Transverse colon (tissue), 4 donors: ENCODE measurements at regions not wholly inside any gene's neighbourhood (a gene's known extent, or its start where the extent isn't known, plus 50 kb on each side); places are given as distances from the start of the nearest gene placed in this dataset.
"Not testable (repeated sequence)": the region's sequence is repeated elsewhere in the genome, so short reads cannot be mapped to it uniquely, and the experiment has no call there.

Experiments
- DNase-seq: peaks from one replicate; pipeline ENCODE4 v3.0.0-alpha.2; 2019
- H3K27ac ChIP-seq, 4 donors: fragments of 200-600 bp; sonication (generic); 2 replicates each; pipeline ENCODE4 v1.5.1; 2016 to 2018; ENCODE audit warnings: inconsistent platforms in 4 of 4
- H3K27me3 ChIP-seq: fragments of 200-600 bp; sonication (generic); 2 replicates; pipeline ENCODE4 v1.5.1; 2017; ENCODE audit warnings: inconsistent platforms
- H3K36me3 ChIP-seq, 4 donors: fragments of 200-600 bp; sonication (generic); 2 replicates each; pipeline ENCODE4 v1.5.1; 2017 to 2019; ENCODE audit warnings: inconsistent platforms in 4 of 4
- H3K4me1 ChIP-seq, 4 donors: fragments of 200-600 bp; sonication (generic); 2 replicates each; pipeline ENCODE4 v1.5.1; 2017 to 2020; ENCODE audit warnings: inconsistent platforms in 4 of 4
- H3K4me3 ChIP-seq, 4 donors: fragments of 200-600 bp; sonication (generic); 1 replicate in 1 of 4; 2 replicates in 3 of 4; pipeline versions ENCODE4 v1.5.1 to v1.6.1; 2017 to 2019; ENCODE audit warnings: inconsistent platforms in 4 of 4
- H3K9me3 ChIP-seq, 2 donors: fragments of 200-600 bp; sonication (generic); 2 replicates each; pipeline ENCODE4 v1.5.1; 2017 to 2019; ENCODE audit warnings: inconsistent platforms in 2 of 2
- CTCF ChIP-seq, 5 experiments: fragments of 200-600 bp in 3 of 5; fragments of 450-650 bp in 2 of 5; sonication (generic) in 3 of 5; IDR thresholded peaks; 1 replicate in 2 of 5; 2 replicates in 3 of 5; pipeline ENCODE4 v1.5.1; 2016 to 2017; ENCODE audit warnings: antibody characterized with exemption in 5 of 5, inconsistent platforms in 3 of 5, mild to moderate bottlenecking in 2 of 5, moderate library complexity in 1 of 5
- EP300 ChIP-seq: sonication (generic); formaldehyde crosslinking; IDR thresholded peaks from one replicate; pipeline ENCODE4 v1.6.1; 2017; ENCODE audit warnings: antibody characterized with exemption, low read depth
- POLR2A ChIP-seq: fragments of 450-650 bp; IDR thresholded peaks from one replicate; pipeline ENCODE4 v1.6.1; 2016; ENCODE audit warnings: antibody characterized with exemption, mild to moderate bottlenecking, moderate library complexity
- POLR2AphosphoS5 ChIP-seq, 3 donors: sonication (generic); formaldehyde crosslinking; IDR thresholded peaks; one replicate each; pipeline ENCODE4 v1.6.1; 2016; ENCODE audit warnings: antibody characterized with exemption in 3 of 3
- WGBS, 2 donors: methylation state at CpG; one replicate each; pipeline ENCODE4 v1.1.5; 2018; ENCODE audit warnings: low coverage in 1 of 2; 5-methylcytosine and 5-hydroxymethylcytosine counted together
- in situ Hi-C, 4 donors: fragments of 200-750 bp; cut with MboI; loops; one replicate each; pipeline versions ENCODE4 v1.15.0 to v1.15.1; 2017; ENCODE audit warnings: low sequenced_read_pairs in 3 of 4, low pct_ligation_motif_present in 1 of 4, low pct_unique_long_range_greater_than_20kb in 1 of 4
- intact Hi-C: fragments of 100-400 bp; cut with DNase I; formaldehyde crosslinking; loops from one replicate; pipeline ENCODE4 v1.15.1; 2023; ENCODE audit warnings: low total_unique reads

- intact Hi-C loops: loop anchor here (5.0 kb wide), 1 partner anchor 41 kb away; no protein-coding TSS in a partner anchor
- TF ChIP-seq POLR2AphosphoS5 (IDR thresholded peaks at IDR 0.05) (no peak), CTCF (IDR thresholded peaks at IDR 0.05) (no peak), EP300 (no peak), POLR2A (no peak)
- DNase-seq: no peak
- Histone ChIP-seq H3K4me3 (no peak overlapping the region), H3K9me3 (no peaks in the 10 kb centered on the region), H3K36me3 (no peaks in the 10 kb centered on the region), H3K4me1 (no peaks in the 10 kb centered on the region), H3K27me3 (no peaks in the 10 kb centered on the region), H3K27ac (no peak overlapping the region)
- 76 to 86% methylated on average over 3 to 7 of the region's 7 CpGs for WGBS, 2 donors
- in situ Hi-C loops: no loop called here
Observed at GRCh38 chr9:38125889-38126288, 56.9 kb upstream of the SHB start.

DNA sequence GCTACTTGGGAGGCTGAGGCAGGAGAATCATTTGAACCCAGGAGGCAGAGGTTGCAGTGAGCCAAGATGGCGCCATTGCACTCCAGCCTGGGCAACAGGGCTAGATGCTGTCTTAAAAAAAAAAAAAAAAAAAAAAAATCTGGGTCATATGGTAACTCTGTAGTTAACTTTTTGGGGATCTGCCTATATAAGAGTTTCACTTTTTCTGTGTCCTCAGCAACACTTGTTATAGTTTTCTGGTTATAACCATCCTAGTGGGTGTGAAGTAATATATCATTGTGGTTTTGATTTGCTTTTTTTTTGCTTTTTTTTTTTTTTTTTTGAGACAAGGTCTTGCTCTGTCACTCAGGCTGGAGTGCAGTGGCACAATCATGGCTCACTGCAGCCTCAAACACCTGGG, 54.3 kb upstream of the SHB start:
- H3K27me3 ChIP-seq, DNase-seq, H3K4me3 ChIP-seq, H3K27ac ChIP-seq, intact Hi-C loops, H3K4me1 ChIP-seq, H3K36me3 ChIP-seq, H3K9me3 ChIP-seq: not testable (repeated sequence)
- 83% methylated on average over 1 of the region's 1 CpG; no CpG with 5 or more reads in 1 of the 2 donors for WGBS, 2 donors
- in situ Hi-C loops: loop anchor here in 1 of 4 donors (25.0 kb wide), 1 partner anchor 89 kb away; no protein-coding TSS in a partner anchor

DNA sequence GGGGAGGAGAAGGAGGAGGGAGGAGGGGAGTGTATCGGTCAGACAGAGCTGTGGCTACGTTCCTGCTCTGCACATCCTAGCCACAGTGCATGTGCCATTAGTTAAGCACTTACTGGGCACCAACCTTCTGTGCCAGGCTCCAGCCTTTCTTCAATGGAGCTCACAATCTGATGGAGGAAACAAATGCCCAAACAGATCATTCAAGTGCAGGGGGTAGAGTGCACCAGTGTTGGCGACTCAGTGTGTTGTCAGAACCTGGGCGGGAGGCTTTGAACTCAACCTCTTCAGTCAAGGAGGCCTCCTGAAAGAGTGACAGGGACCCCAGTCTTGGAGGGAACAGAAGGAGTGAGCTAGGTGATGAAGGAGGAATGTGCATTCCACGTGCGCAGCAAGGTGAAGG, 51.9 kb upstream of the SHB start:
- intact Hi-C loops: no loop called here
- Histone ChIP-seq H3K36me3 (no peaks in the 10 kb centered on the region), H3K27me3 (no peaks in the 10 kb centered on the region), H3K27ac (no peak overlapping the region), H3K4me3 (no peak overlapping the region), H3K4me1 (no peaks in the 10 kb centered on the region), H3K9me3 (no peaks in the 10 kb centered on the region)
- WGBS, 2 donors: 88 to 96% methylated on average over 2 to 6 of the region's 6 CpGs
- in situ Hi-C loops: loop anchor here in 1 of 4 donors (25.0 kb wide), 1 partner anchor 91 kb away; no protein-coding TSS in a partner anchor
- TF ChIP-seq EP300 (no peak), POLR2AphosphoS5 (IDR thresholded peaks at IDR 0.05) (no peak), POLR2A (no peak), CTCF (IDR thresholded peaks at IDR 0.05) (no peak)
- no peak for DNase-seq

- no peak for DNase-seq
- Histone ChIP-seq H3K9me3 (no peaks in the 10 kb centered on the region), H3K4me3 (no peak overlapping the region), H3K36me3 (no peaks in the 10 kb centered on the region), H3K4me1 (no peaks in the 10 kb centered on the region), H3K27me3 (no peaks in the 10 kb centered on the region), H3K27ac (no peak overlapping the region)
- intact Hi-C loops (no loop called here), in situ Hi-C loops (loop anchor here in 1 of 4 donors (25.0 kb wide), 1 partner anchor 93 kb away; no protein-coding TSS in a partner anchor)
- TF ChIP-seq POLR2AphosphoS5 (IDR thresholded peaks at IDR 0.05): no peak
- no peak for TF ChIP-seq EP300
- no peak for TF ChIP-seq CTCF (IDR thresholded peaks at IDR 0.05)
- no peak for TF ChIP-seq POLR2A
- WGBS, 2 donors: 56 to 64% methylated on average over 4 to 5 of the region's 5 CpGs
Observed at GRCh38 chr9:38119560-38120236, 50.7 kb upstream of the SHB start.
